ENCODE measurements at regions not wholly inside any gene's neighbourhood (a gene's known extent, or its start where the extent isn't known, plus 50 kb on each side); places are given as distances from the start of the nearest gene placed in this dataset.
A peak's percentile ranks its signal among the peaks of the same experiment; 100 is the strongest.

GRCh38 chr11:129259931-129260348 is 67.8 kb upstream of the ARHGAP32 start (continued):
- TF ChIP-seq IKZF4 (CRISPR knock-in tag; IDR thresholded peaks at IDR 0.05; ENCODE audit: borderline replicate concordance, low read depth, not compliant biosample characterization) (no peak), ZNF160 (CRISPR knock-in tag; IDR thresholded peaks at IDR 0.05) (no peak), FOXK2 (IDR thresholded peaks at IDR 0.05) (no peak), ZNF761 (CRISPR knock-in tag; conservative IDR thresholded peaks at IDR 0.05) (no peak), HOXA9 (CRISPR knock-in tag; IDR thresholded peaks at IDR 0.05; ENCODE audit: borderline replicate concordance) (no peak), ZNF550 (CRISPR knock-in tag; IDR thresholded peaks at IDR 0.05; ENCODE audit: borderline replicate concordance) (no peak), NKX3-1 (CRISPR knock-in tag; IDR thresholded peaks at IDR 0.05) (no peak), TSC22D2 (CRISPR knock-in tag; IDR thresholded peaks at IDR 0.05; ENCODE audit: borderline replicate concordance) (0 out of 2 replicates have a peak, but pooled peaks have one; percentile 39), PITX1 (CRISPR knock-in tag; IDR thresholded peaks at IDR 0.05) (no peak), FOXO1 (CRISPR knock-in tag; IDR thresholded peaks at IDR 0.05) (peak; percentile 42; the same call in 1 of the 2 replicates), SAFB2 (CRISPR knock-in tag; IDR thresholded peaks at IDR 0.05; ENCODE audit: borderline replicate concordance, low read depth) (no peak), SOX13 (IDR thresholded peaks at IDR 0.05) (peak; percentile 55; the same call in 1 of the 2 replicates), SOX13 (CRISPR knock-in tag; conservative IDR thresholded peaks at IDR 0.05 in 1 of 2, IDR thresholded peaks at IDR 0.05 in 1 of 2) (peak in 1 of 2 experiments; percentile 96; a peak in 2 of 4 replicates), KLF12 (CRISPR knock-in tag; IDR thresholded peaks at IDR 0.05; ENCODE audit: borderline replicate concordance) (no peak), ZNF530 (CRISPR knock-in tag; IDR thresholded peaks at IDR 0.05; ENCODE audit: low read depth) (no peak), LRRFIP1 (CRISPR knock-in tag; conservative IDR thresholded peaks at IDR 0.05) (no peak), ZSCAN5A (CRISPR knock-in tag; IDR thresholded peaks at IDR 0.05; ENCODE audit: borderline replicate concordance) (peak; percentile 66; the same call in 1 of the 2 replicates), ZNF619 (CRISPR knock-in tag; IDR thresholded peaks at IDR 0.05) (no peak), GLI4 (CRISPR knock-in tag; IDR thresholded peaks at IDR 0.05; ENCODE audit: borderline replicate concordance) (no peak), ZNF329 (CRISPR knock-in tag; IDR thresholded peaks at IDR 0.05; ENCODE audit: low read depth) (no peak), MIER2 (CRISPR knock-in tag; IDR thresholded peaks at IDR 0.05) (peak; percentile 76; the same call in 1 of the 2 replicates), GTF2F1 (IDR thresholded peaks at IDR 0.05; ENCODE audit: low read length) (no peak), ZNF790 (CRISPR knock-in tag; IDR thresholded peaks at IDR 0.05; ENCODE audit: borderline replicate concordance) (no peak), SP5 (CRISPR knock-in tag; IDR thresholded peaks at IDR 0.05; ENCODE audit: borderline replicate concordance, low read depth) (no peak), NCOA1 (CRISPR knock-in tag; IDR thresholded peaks at IDR 0.05) (no peak), POLR2G (IDR thresholded peaks at IDR 0.05; ENCODE audit: low read depth, low read length) (no peak), ZNF552 (CRISPR knock-in tag; IDR thresholded peaks at IDR 0.05; ENCODE audit: borderline replicate concordance) (no peak), ARNTL (CRISPR knock-in tag; IDR thresholded peaks at IDR 0.05) (no peak)
- TF ChIP-seq, protein P1, sequence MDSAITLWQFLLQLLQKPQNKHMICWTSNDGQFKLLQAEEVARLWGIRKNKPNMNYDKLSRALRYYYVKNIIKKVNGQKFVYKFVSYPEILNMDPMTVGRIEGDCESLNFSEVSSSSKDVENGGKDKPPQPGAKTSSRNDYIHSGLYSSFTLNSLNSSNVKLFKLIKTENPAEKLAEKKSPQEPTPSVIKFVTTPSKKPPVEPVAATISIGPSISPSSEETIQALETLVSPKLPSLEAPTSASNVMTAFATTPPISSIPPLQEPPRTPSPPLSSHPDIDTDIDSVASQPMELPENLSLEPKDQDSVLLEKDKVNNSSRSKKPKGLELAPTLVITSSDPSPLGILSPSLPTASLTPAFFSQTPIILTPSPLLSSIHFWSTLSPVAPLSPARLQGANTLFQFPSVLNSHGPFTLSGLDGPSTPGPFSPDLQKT (CRISPR knock-in tag; IDR thresholded peaks at IDR 0.05; ENCODE audit: borderline replicate concordance): no peak

Measured in HepG2 (cell line).